Prostate gland (tissue), 2 donors: ENCODE measurements at regions not wholly inside any gene's neighbourhood (a gene's known extent, or its start where the extent isn't known, plus 50 kb on each side); places are given as distances from the start of the nearest gene placed in this dataset.

ENCODE experiments used
- DNase-seq: peaks from one replicate; pipeline ENCODE4 v3.0.0-alpha.2; 2019; ENCODE audit warnings: low spot score
- H3K27ac ChIP-seq, 2 donors: fragments of 200-600 bp; sonication (generic); 2 replicates each; pipeline ENCODE4 v1.5.1; 2017 to 2019
- H3K27me3 ChIP-seq: fragments of 200-600 bp; sonication (generic); replicated peaks from 2 replicates; pipeline ENCODE4 v1.5.1; 2019; ENCODE audit not compliant: insufficient read depth
- H3K36me3 ChIP-seq, 2 donors: fragments of 200-600 bp; sonication (generic); 1 replicate in 1 of 2; 2 replicates in 1 of 2; pipeline versions ENCODE4 v1.5.1 to v1.8.1; 2017 to 2019
- H3K4me1 ChIP-seq: fragments of 200-600 bp; sonication (generic); replicated peaks from 2 replicates; pipeline ENCODE4 v1.5.1; 2019
- H3K4me3 ChIP-seq, 2 donors: fragments of 200-600 bp; sonication (generic); 2 replicates each; pipeline ENCODE4 v1.5.1; 2017 to 2019
- H3K9me3 ChIP-seq: fragments of 200-600 bp; sonication (generic); 2 replicates; pipeline ENCODE4 v1.5.1; 2017
- CTCF ChIP-seq, 4 experiments: fragments of 200-600 bp in 2 of 4; fragments of 450-650 bp in 2 of 4; sonication (generic) in 2 of 4; IDR thresholded peaks; 1 replicate in 3 of 4; 2 replicates in 1 of 4; pipeline ENCODE4 v1.5.1; 2016 to 2019; ENCODE audit warnings: antibody characterized with exemption in 4 of 4, mild to moderate bottlenecking in 2 of 4, moderate library complexity in 2 of 4
- POLR2A ChIP-seq: fragments of 450-650 bp; IDR thresholded peaks from one replicate; pipeline ENCODE4 v1.6.1; 2016; ENCODE audit warnings: antibody characterized with exemption, mild to moderate bottlenecking
- POLR2AphosphoS5 ChIP-seq: sonication (generic); formaldehyde crosslinking; IDR thresholded peaks from one replicate; pipeline ENCODE4 v1.6.1; 2017; ENCODE audit warnings: antibody characterized with exemption
- WGBS: methylation state at CpG from one replicate; pipeline ENCODE4 v1.1.5; 2018; 5-methylcytosine and 5-hydroxymethylcytosine counted together
- intact Hi-C: fragments of 100-400 bp; cut with DNase I; formaldehyde crosslinking; loops from one replicate; pipeline ENCODE4 v1.14.2; 2022

GRCh38 chr1:2925918-2926317, 95.3 kb upstream of the ACTRT2 start:
- Histone ChIP-seq H3K4me3 (no peak overlapping the region), H3K4me1 (no peaks in the 10 kb centered on the region), H3K27ac (no peak overlapping the region), H3K27me3 (peaks cover 17% of the 10 kb centered on the region), H3K9me3 (no peaks in the 10 kb centered on the region), H3K36me3 (no peaks in the 10 kb centered on the region)
- WGBS: 49% methylated on average over 10 of the region's 10 CpGs
- intact Hi-C loops: no loop called here
- DNase-seq: no peak
- TF ChIP-seq CTCF (IDR thresholded peaks at IDR 0.05): no peak
- no peak for TF ChIP-seq POLR2A

- H3K27me3 ChIP-seq: peaks cover 18% of the 10 kb centered on the region
- no peaks in the 10 kb centered on the region for H3K9me3 ChIP-seq
- no peak for DNase-seq
- H3K27ac ChIP-seq: no peak overlapping the region
- no peaks in the 10 kb centered on the region for H3K36me3 ChIP-seq
- no peak overlapping the region for H3K4me3 ChIP-seq
- H3K4me1 ChIP-seq: no peaks in the 10 kb centered on the region
- no peak for TF ChIP-seq POLR2A
- TF ChIP-seq CTCF (IDR thresholded peaks at IDR 0.05): no peak
- no peak for TF ChIP-seq POLR2AphosphoS5
- WGBS: 78% methylated on average over 1 of the region's 5 CpGs
- intact Hi-C loops: no loop called here
Measured at GRCh38 chr1:2926447-2927055, 94.7 kb upstream of the ACTRT2 start.

GRCh38 chr1:2927393-2928360, 93.6 kb upstream of the ACTRT2 start:
- 30% methylated on average over 40 of the region's 40 CpGs for WGBS
- Histone ChIP-seq H3K4me3 (no peak overlapping the region), H3K4me1 (no peaks in the 10 kb centered on the region), H3K9me3 (no peaks in the 10 kb centered on the region), H3K36me3 (no peaks in the 10 kb centered on the region), H3K27me3 (peaks cover 22% of the 10 kb centered on the region), H3K27ac (no peak overlapping the region)
- DNase-seq: no peak
- intact Hi-C loops: no loop called here
- TF ChIP-seq CTCF (IDR thresholded peaks at IDR 0.05): no peak
- TF ChIP-seq POLR2A: no peak
- TF ChIP-seq POLR2AphosphoS5: no peak

- WGBS: 63% methylated on average over 37 of the region's 42 CpGs
- peaks cover 16% of the 10 kb centered on the region for H3K27me3 ChIP-seq
- intact Hi-C loops: no loop called here
Measured at GRCh38 chr1:2928366-2929325, 92.6 kb upstream of the ACTRT2 start.

More at GRCh38 chr1:2928366-2929325, 92.6 kb upstream of the ACTRT2 start:
- TF ChIP-seq POLR2AphosphoS5 (no peak), POLR2A (no peak), CTCF (IDR thresholded peaks at IDR 0.05) (no peak)
- Histone ChIP-seq H3K9me3 (no peaks in the 10 kb centered on the region), H3K27ac (no peak overlapping the region), H3K4me3 (no peak overlapping the region), H3K36me3 (no peaks in the 10 kb centered on the region), H3K4me1 (no peaks in the 10 kb centered on the region)
- DNase-seq: no peak
